WTC11 (cell line): ENCODE measurements at regions not wholly inside any gene's neighbourhood (a gene's known extent, or its start where the extent isn't known, plus 50 kb on each side); places are given as distances from the start of the nearest gene placed in this dataset.

ENCODE experiments used
- ATF2 ChIP-seq: sonication (generic); formaldehyde crosslinking; IDR thresholded peaks from 2 replicates; pipeline ENCODE4 v1.8.1; 2022; ENCODE audit warnings: low read depth, missing genetic modification reagents, borderline replicate concordance
- JUN ChIP-seq: sonication (generic); formaldehyde crosslinking; IDR thresholded peaks from 2 replicates; pipeline ENCODE4 v1.8.0; 2023; ENCODE audit warnings: mild to moderate bottlenecking, missing genetic modification reagents
- NR2C2 ChIP-seq: sonication (generic); formaldehyde crosslinking; IDR thresholded peaks from 2 replicates; pipeline ENCODE4 v1.8.0; 2022; ENCODE audit warnings: mild to moderate bottlenecking, missing genetic modification reagents
- ZBTB43 ChIP-seq: sonication (generic); formaldehyde crosslinking; IDR thresholded peaks from 2 replicates; pipeline ENCODE4 v1.8.1; 2023; ENCODE audit warnings: mild to moderate bottlenecking, missing genetic modification reagents
- ZNF317 ChIP-seq: sonication (generic); formaldehyde crosslinking; IDR thresholded peaks from 2 replicates; pipeline ENCODE4 v1.8.1; 2023; ENCODE audit warnings: low read depth, mild to moderate bottlenecking, moderate library complexity, missing genetic modification reagents, borderline replicate concordance

GRCh38 chr9:74140141-74140540 lies 357.0 kb upstream of the RORB start:
- TF ChIP-seq JUN (CRISPR knock-in tag), result no peak
- no peak for TF ChIP-seq ZBTB43 (CRISPR knock-in tag)
- no peak for TF ChIP-seq ZNF317 (CRISPR knock-in tag)
- no peak for TF ChIP-seq NR2C2 (CRISPR knock-in tag)
- TF ChIP-seq ATF2 (CRISPR knock-in tag), result no peak
